Activated B cell treated with CpG ODN at 0.5 μM for 24 hours (primary cell): ENCODE measurements at regions not wholly inside any gene's neighbourhood (a gene's known extent, or its start where the extent isn't known, plus 50 kb on each side); places are given as distances from the start of the nearest gene placed in this dataset.

Experiments
- ATAC-seq: fragments of 200-7000 bp; cut with Tn5 transposase; one replicate; pipeline ENCODE4 v1.10.0; 2021; ENCODE audit warnings: low read depth, mild to moderate bottlenecking, moderate library complexity
- CTCF ChIA-PET: fragments of 350-600 bp; sonication (Branson Sonifier 250); formaldehyde crosslinking; loops from one replicate; lab custom pipeline; 2021; ENCODE audit warnings: antibody characterized with exemption; lab: Charles Lee
- POLR2A ChIA-PET: fragments of 350-600 bp; sonication (Branson Sonifier 250); formaldehyde crosslinking; loops from one replicate; lab custom pipeline; 2021; ENCODE audit warnings: antibody characterized with exemption; lab: Charles Lee
- DNase-seq: peaks from one replicate; pipeline ENCODE4 v3.0.0; 2022
- H3K27ac Mint-ChIP-seq: one replicate; pipeline ENCODE4 v1.8.0; 2020; ENCODE audit warnings: mixed read lengths
- H3K27me3 Mint-ChIP-seq: one replicate; pipeline ENCODE4 v1.8.0; 2021; ENCODE audit warnings: mixed read lengths
- H3K36me3 Mint-ChIP-seq: one replicate; pipeline ENCODE4 v1.8.0; 2021; ENCODE audit warnings: low read depth, mixed read lengths
- H3K4me1 Mint-ChIP-seq: one replicate; pipeline ENCODE4 v1.8.0; 2021; ENCODE audit warnings: mixed read lengths
- H3K4me3 Mint-ChIP-seq: one replicate; pipeline ENCODE4 v1.8.0; 2020; ENCODE audit warnings: mild to moderate bottlenecking, mixed read lengths
- H3K9me3 Mint-ChIP-seq: one replicate; pipeline ENCODE4 v1.8.0; 2020; ENCODE audit warnings: mixed read lengths
- intact Hi-C: fragments of 100-400 bp; cut with micrococcal nuclease; formaldehyde crosslinking; loops from one replicate; pipeline ENCODE4 v1.15.1; 2024
- TF ChIP-seq, protein P1 (sequence below): fragments of 200-600 bp; IDR thresholded peaks from one replicate; pipeline ENCODE4 v1.8.0; 2022; ENCODE audit warnings: antibody characterized with exemption, mild to moderate bottlenecking

- ChIA-PET CTCF (no interaction called here), POLR2A (no interaction called here)
- Mint-ChIP-seq H3K4me3 (no peak overlapping the region), H3K36me3 (no peaks in the 10 kb centered on the region), H3K4me1 (no peaks in the 10 kb centered on the region), H3K27ac (no peak overlapping the region), H3K9me3 (peaks cover 3% of the 10 kb centered on the region), H3K27me3 (no peaks in the 10 kb centered on the region)
- intact Hi-C loops: no loop called here
- no peak for DNase-seq
- ATAC-seq: no peak
- TF ChIP-seq, protein P1, sequence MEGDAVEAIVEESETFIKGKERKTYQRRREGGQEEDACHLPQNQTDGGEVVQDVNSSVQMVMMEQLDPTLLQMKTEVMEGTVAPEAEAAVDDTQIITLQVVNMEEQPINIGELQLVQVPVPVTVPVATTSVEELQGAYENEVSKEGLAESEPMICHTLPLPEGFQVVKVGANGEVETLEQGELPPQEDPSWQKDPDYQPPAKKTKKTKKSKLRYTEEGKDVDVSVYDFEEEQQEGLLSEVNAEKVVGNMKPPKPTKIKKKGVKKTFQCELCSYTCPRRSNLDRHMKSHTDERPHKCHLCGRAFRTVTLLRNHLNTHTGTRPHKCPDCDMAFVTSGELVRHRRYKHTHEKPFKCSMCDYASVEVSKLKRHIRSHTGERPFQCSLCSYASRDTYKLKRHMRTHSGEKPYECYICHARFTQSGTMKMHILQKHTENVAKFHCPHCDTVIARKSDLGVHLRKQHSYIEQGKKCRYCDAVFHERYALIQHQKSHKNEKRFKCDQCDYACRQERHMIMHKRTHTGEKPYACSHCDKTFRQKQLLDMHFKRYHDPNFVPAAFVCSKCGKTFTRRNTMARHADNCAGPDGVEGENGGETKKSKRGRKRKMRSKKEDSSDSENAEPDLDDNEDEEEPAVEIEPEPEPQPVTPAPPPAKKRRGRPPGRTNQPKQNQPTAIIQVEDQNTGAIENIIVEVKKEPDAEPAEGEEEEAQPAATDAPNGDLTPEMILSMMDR: no peak
These were observed 1122.8 kb upstream of the CELF4 start for GRCh38 chr18:38688416-38688815.

DNA sequence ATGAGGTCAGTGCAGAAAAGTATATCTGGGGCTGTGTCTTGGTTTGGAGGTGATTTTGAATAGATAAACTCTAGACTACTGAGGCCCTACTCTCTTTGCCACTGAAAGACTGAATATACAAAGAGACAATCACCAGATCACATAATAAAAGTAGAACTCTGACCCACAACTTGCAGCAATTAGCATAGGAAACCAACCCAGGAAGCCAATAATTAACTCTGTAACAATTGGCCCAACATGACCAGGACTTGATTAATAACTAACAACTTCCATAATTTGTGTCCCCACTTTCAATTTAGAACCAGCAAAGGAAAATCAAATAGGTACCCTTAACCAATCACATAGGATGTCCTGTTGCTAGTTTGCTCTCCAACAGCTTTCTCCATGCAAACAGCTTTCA, 1104.9 kb upstream of the CELF4 start:
- ATAC-seq (no peak), DNase-seq (no peak)
- Mint-ChIP-seq H3K9me3 (peaks cover 3% of the 10 kb centered on the region), H3K27ac (no peak overlapping the region), H3K27me3 (no peaks in the 10 kb centered on the region), H3K4me1 (no peaks in the 10 kb centered on the region), H3K36me3 (no peaks in the 10 kb centered on the region), H3K4me3 (no peak overlapping the region)
- POLR2A ChIA-PET: no interaction called here
- TF ChIP-seq, protein P1: no peak
- intact Hi-C loops: no loop called here
- CTCF ChIA-PET: no interaction called here

- H3K27ac Mint-ChIP-seq: no peak overlapping the region
- ChIA-PET POLR2A (no interaction called here), CTCF (no interaction called here)
- no peak for DNase-seq
- intact Hi-C loops: no loop called here
- ATAC-seq: no peak
- H3K27me3 Mint-ChIP-seq: no peaks in the 10 kb centered on the region
- H3K4me1 Mint-ChIP-seq: no peaks in the 10 kb centered on the region
- TF ChIP-seq, protein P1: no peak
- peaks cover 2% of the 10 kb centered on the region for H3K9me3 Mint-ChIP-seq
- H3K36me3 Mint-ChIP-seq: no peaks in the 10 kb centered on the region
- no peak overlapping the region for H3K4me3 Mint-ChIP-seq
These were observed 1099.3 kb upstream of the CELF4 start for GRCh38 chr18:38664929-38665328.

DNA sequence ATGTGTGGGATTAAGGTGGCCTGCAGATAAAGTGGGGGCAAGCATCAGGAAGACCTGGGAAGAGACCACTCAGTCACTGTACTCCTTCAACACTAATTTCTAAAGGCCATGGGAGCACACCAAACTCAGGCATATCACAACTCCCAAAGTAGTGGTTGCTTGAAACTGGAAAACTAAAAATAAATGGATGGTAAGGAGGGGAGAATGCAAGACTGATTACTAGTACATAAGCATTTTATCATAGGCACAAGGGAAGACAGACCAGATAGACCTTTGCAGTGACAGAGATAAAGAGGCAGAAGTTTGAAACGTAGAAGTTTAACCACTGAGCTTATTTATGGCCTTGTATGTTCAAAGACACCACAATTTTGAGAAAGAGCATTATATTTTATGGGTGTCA, 1098.1 kb upstream of the CELF4 start:
- H3K4me3 Mint-ChIP-seq: no peak overlapping the region
- ATAC-seq (no peak), DNase-seq (no peak)
- no peaks in the 10 kb centered on the region for H3K27me3 Mint-ChIP-seq
- no peaks in the 10 kb centered on the region for H3K4me1 Mint-ChIP-seq
- no peak overlapping the region for H3K27ac Mint-ChIP-seq
- intact Hi-C loops: no loop called here
- H3K9me3 Mint-ChIP-seq: peaks cover 2% of the 10 kb centered on the region
- POLR2A ChIA-PET: no interaction called here
- TF ChIP-seq, protein P1: no peak
- no peaks in the 10 kb centered on the region for H3K36me3 Mint-ChIP-seq
- CTCF ChIA-PET: no interaction called here

DNA sequence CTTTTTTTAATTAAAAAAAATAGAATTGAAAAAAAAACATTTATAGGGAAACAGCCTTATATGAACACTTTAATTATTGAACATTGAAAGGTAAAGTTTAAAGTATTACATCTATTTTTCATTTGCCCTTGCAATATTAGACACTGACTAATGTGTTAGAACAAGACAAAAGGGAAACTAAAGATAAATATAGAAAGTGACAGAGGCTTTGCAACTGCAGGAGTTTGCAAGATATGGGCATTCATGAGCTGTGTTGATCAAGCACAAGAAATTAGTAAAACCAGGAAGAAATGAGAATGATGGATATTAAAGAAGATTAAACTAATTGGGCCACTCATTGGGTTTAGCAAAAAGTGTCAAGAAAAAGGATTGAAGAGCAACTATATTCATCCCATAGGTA, 1097.7 kb upstream of the CELF4 start:
- intact Hi-C loops: no loop called here
- Mint-ChIP-seq H3K4me3 (no peak overlapping the region), H3K4me1 (no peaks in the 10 kb centered on the region), H3K9me3 (peaks cover 2% of the 10 kb centered on the region), H3K36me3 (no peaks in the 10 kb centered on the region), H3K27ac (no peak overlapping the region), H3K27me3 (no peaks in the 10 kb centered on the region)
- ChIA-PET POLR2A (no interaction called here), CTCF (no interaction called here)
- DNase-seq (no peak), ATAC-seq (no peak)
- TF ChIP-seq, protein P1: no peak
